GM18907 (cell line): ENCODE measurements at regions not wholly inside any gene's neighbourhood (a gene's known extent, or its start where the extent isn't known, plus 50 kb on each side); places are given as distances from the start of the nearest gene placed in this dataset.

Experiments used
- ATAC-seq: cut with Tn5 transposase; IDR thresholded peaks from one replicate; pipeline ENCODE4 v1.9.1; 2021; ENCODE audit warnings: mild to moderate bottlenecking, moderate library complexity; ENCODE audit not compliant: unreplicated experiment

GRCh38 chr22:48088251-48088650, 1325.8 kb downstream of the TBC1D22A start:
- ATAC-seq: no peak

GRCh38 chr22:48085901-48086645, 1323.6 kb downstream of the TBC1D22A start:
- ATAC-seq: no peak

DNA sequence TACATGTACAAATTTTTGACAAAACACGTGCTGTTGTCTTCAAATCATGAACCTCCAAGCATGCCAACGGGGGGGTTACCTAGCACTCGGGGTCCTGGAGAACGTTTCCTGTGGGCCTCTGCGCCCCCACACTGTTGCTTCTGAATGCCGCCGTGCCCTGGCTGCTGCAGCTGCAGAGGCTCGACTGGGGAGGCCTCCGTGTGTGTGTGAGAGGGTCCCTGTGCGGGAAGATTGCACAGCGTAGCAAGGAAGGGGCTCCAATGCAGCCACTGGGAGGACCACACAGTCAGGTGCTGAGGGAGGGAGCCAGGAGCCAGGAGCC, 1322.2 kb downstream of the TBC1D22A start:
- ATAC-seq: no peak

GRCh38 chr22:48084041-48084728, 1321.7 kb downstream of the TBC1D22A start:
- ATAC-seq: no peak

DNA sequence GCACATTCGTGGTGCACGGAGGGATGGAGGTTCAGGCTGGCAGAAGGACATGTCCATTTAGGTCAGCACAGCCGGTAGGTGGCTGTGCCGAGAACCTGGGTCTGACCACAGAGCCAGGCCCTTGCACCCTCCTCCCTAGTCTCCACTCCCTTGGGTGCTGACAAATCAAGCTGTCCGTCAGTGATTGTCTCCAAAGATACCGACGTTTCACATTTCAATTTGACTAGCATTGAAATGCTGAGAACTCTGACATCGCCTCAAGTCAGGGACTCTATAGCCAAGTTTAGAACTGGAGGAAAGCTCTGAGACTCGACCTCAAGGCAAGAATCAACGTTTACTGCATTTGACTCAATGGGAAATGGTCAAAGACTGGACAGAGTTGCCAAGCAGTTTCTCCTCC, 1321.1 kb downstream of the TBC1D22A start:
- ATAC-seq: no peak

DNA sequence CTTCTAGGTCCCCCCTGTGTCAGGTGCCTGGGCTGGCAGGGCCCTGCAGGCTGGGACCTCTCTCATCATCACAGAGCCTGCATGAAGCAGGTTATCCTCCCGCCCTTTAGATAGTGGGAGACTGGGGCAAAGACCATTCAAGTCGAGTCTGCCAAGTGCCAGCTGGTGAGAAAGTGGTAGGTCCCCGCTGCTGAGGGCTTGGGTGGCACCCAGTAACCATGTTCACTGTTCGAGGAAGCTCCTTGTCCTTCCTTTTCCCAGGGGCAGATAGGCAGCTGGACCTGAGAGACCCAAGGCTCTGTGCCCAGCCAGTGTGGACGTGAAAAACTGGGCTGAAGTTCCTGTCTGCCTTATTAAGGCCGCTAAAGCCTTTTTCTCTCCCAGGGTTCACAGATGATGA, 1319.8 kb downstream of the TBC1D22A start:
- ATAC-seq: no peak

- no peak for ATAC-seq
Observed at GRCh38 chr22:48081281-48081680, 1318.8 kb downstream of the TBC1D22A start.

GRCh38 chr22:48080316-48081165, 1318.1 kb downstream of the TBC1D22A start:
- no peak for ATAC-seq

- no peak for ATAC-seq
Observed at GRCh38 chr22:48079505-48080290, 1317.2 kb downstream of the TBC1D22A start.

GRCh38 chr22:48078825-48079224, 1316.4 kb downstream of the TBC1D22A start:
- no peak for ATAC-seq

GRCh38 chr22:48077699-48078098, 1315.2 kb downstream of the TBC1D22A start:
- ATAC-seq: no peak

GRCh38 chr22:48076008-48076407, 1313.6 kb downstream of the TBC1D22A start:
- ATAC-seq: no peak

GRCh38 chr22:48075604-48076003, 1313.2 kb downstream of the TBC1D22A start:
- no peak for ATAC-seq

DNA sequence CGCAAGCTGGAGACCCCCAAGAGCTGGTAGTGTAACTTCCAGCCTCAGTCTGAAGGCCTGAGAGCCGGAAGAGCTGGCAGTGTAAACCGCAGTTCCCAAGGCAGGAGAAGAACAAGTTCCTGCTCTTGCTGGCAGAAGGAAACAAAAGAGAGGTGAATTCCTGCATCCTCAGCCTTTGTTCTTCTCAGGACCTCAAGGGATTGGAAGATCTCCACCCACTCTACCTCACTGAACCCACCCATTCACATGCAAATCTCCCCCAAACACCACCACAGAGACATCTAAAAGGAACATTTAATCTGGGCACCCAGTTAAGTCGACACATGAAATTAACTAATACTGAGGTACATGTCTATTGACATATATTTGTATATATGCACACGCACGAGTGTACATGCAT, 1310.3 kb downstream of the TBC1D22A start:
- ATAC-seq: no peak

GRCh38 chr22:48071828-48072227, 1309.4 kb downstream of the TBC1D22A start:
- no peak for ATAC-seq

DNA sequence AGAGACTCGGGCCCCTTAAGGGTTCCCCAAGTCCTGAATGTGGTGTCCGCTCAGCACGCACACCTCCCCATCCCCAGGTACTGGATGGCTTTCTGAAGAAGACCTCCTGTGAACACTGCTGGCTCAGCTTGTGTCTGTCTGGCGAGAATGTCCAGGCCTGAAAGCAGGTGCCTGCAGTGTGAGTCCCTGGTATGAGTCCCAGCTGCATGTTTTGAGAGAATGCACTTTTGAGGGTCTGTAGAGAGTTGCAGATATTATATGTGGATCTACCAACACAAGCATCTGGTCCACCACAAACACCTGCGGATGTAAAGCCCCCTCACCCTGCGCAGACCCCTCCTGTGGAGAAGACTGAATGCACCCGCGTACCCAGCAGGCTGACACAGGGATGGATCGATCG, 1308.9 kb downstream of the TBC1D22A start:
- ATAC-seq: no peak

DNA sequence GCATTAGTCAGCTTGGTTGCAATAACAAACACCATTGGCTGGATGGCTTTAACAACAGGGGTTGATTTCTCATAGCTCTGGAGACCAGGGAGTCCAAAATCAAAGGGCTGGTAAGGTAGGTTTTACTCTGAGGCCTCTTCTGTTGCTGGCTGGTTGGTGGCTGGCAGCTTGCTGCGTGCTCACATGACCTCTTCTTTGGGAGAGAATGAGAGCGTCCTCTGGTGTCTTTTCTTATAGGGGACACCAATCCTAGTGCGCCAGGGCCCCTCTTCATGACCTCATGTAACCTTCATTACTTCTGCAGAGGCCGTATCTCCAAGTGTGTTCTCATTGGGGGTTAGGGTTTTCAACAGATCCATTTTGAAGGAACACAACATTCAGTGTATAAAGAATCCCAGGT, 1308.3 kb downstream of the TBC1D22A start:
- no peak for ATAC-seq

GRCh38 chr22:48070083-48070482, 1307.6 kb downstream of the TBC1D22A start:
- no peak for ATAC-seq

DNA sequence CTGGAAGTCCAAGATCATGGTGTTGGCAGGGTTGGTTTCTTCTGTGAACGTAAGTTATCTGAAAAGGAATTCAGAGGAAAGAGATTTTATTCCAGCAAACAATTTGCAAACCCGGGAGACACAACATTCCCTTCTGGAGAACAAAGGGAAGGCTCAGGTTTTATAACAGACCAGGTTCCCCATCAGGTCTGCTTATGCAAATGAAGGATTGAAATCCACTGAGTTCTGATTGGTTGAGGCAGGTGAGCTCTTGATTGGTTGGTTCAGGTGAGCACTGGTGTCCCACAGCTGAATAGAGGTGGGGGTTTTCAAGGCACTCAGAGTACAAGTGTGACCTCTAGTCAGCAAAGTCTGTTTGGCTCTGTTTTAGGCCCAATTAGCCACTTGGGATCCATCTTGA, 1306.8 kb downstream of the TBC1D22A start:
- no peak for ATAC-seq

DNA sequence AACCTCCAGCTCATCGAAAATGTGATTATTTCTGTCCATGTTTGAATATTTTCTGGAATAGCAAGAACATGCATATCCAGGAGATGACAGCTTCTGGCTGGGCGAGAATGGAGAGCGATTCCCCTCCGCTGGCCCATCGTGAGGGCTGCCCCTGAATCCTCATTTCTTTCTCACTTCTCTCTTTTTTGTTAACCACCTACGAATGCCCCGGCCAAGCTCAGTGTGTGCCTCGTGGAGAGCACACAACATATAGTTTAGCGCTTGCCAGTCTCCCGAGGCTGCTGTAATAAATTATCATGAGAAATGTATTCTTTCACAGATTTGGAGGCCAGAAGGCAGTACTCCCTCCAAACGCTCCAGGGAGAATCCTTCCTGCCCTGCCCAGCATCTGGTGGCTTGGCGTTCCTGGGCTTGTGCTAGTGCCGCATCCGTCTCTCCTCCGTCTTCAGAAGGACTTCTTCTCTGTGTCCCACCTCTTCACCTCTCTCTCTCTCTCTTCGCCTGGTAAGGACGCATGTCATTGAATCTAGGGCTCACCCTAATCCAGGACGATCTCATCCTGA, 1306.0 kb downstream of the TBC1D22A start:
- no peak for ATAC-seq

DNA sequence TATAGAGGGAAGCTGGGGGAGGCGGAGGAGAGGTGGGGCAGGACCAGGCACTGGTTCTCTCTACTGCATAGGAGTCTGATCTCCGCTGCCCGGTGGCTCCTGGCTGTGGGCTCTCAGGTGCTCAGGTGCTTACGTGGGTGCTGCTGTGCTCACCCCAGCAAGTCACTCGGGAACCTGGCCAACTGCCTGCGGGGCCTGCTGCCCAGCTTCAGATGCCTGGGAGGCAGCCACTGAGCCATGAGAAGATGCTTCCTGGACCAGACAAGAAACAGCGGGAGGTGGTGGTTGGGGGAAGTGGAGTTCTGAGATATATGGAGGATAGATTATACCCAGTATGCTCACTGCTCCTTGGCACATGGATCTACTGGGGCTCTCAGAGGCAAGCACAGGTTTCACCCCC, 1303.4 kb downstream of the TBC1D22A start:
- ATAC-seq: no peak
